Peyer's patch (tissue), 4 donors: ENCODE measurements at regions not wholly inside any gene's neighbourhood (a gene's known extent, or its start where the extent isn't known, plus 50 kb on each side); places are given as distances from the start of the nearest gene placed in this dataset.

ENCODE experiments used
- DNase-seq, 3 donors: peaks; one replicate each; pipeline ENCODE4 v3.0.0-alpha.2; 2017 to 2019
- H3K27ac ChIP-seq, 4 donors: fragments of 200-600 bp; sonication (generic); one replicate each; pipeline ENCODE4 v1.5.1; 2016 to 2019
- H3K27me3 ChIP-seq, 2 donors: fragments of 200-600 bp; sonication (generic); one replicate each; pipeline ENCODE4 v1.5.1; 2019
- H3K36me3 ChIP-seq, 3 donors: fragments of 200-600 bp; sonication (generic); one replicate each; pipeline ENCODE4 v1.5.1; 2016 to 2019
- H3K4me1 ChIP-seq, 4 donors: fragments of 200-600 bp; sonication (generic); one replicate each; pipeline ENCODE4 v1.5.1; 2016 to 2019
- H3K4me3 ChIP-seq, 4 donors: fragments of 200-600 bp; sonication (generic); 1 replicate in 3 of 4; 2 replicates in 1 of 4; pipeline ENCODE4 v1.5.1; 2016 to 2019; ENCODE audit warnings: mild to moderate bottlenecking in 1 of 4
- H3K9me3 ChIP-seq, 4 donors: fragments of 200-600 bp; sonication (generic); one replicate each; pipeline ENCODE4 v1.5.1; 2016 to 2019; ENCODE audit warnings: mild to moderate bottlenecking in 1 of 4
- CTCF ChIP-seq, 6 experiments: fragments of 450-650 bp in 4 of 6; fragments of 200-600 bp in 2 of 6; sonication (generic) in 1 of 6; IDR thresholded peaks; one replicate each; pipeline ENCODE4 v1.5.1; 2017 to 2019; ENCODE audit warnings: antibody characterized with exemption in 6 of 6, mild to moderate bottlenecking in 3 of 6, moderate library complexity in 1 of 6
- POLR2A ChIP-seq, 2 donors: fragments of 450-650 bp; IDR thresholded peaks; one replicate each; pipeline ENCODE4 v1.5.1; 2017; ENCODE audit warnings: antibody characterized with exemption in 2 of 2, mild to moderate bottlenecking in 2 of 2, moderate library complexity in 2 of 2

GRCh38 chr9:93810028-93810971 is 144.9 kb downstream of the BARX1 start:
- no peaks in the 10 kb centered on the region for H3K27me3 ChIP-seq
- peak in 2 of 3 donors; percentile 36 to 37 for DNase-seq
- no peaks in the 10 kb centered on the region for H3K36me3 ChIP-seq
- no peak overlapping the region for H3K4me3 ChIP-seq
- no peak overlapping the region for H3K27ac ChIP-seq
- no peaks in the 10 kb centered on the region for H3K4me1 ChIP-seq
- H3K9me3 ChIP-seq = no peaks in the 10 kb centered on the region
- TF ChIP-seq POLR2A (IDR thresholded peaks at IDR 0.05) (no peak), CTCF (IDR thresholded peaks at IDR 0.05) (no peak)

GRCh38 chr9:93809204-93809940 is 145.8 kb downstream of the BARX1 start:
- Histone ChIP-seq H3K9me3 (no peaks in the 10 kb centered on the region), H3K27ac (no peak overlapping the region), H3K36me3 (no peaks in the 10 kb centered on the region), H3K27me3 (no peaks in the 10 kb centered on the region), H3K4me1 (no peaks in the 10 kb centered on the region), H3K4me3 (no peak overlapping the region)
- no peak for TF ChIP-seq CTCF (IDR thresholded peaks at IDR 0.05)
- no peak for TF ChIP-seq POLR2A (IDR thresholded peaks at IDR 0.05)
- DNase-seq = peak in 2 of 3 donors; percentile 31 to 37

GRCh38 chr9:93808115-93809029 is 146.8 kb downstream of the BARX1 start:
- H3K27ac ChIP-seq = no peak overlapping the region
- H3K4me3 ChIP-seq = no peak overlapping the region
- H3K4me1 ChIP-seq = no peaks in the 10 kb centered on the region
- H3K9me3 ChIP-seq = no peaks in the 10 kb centered on the region
- no peaks in the 10 kb centered on the region for H3K27me3 ChIP-seq
- TF ChIP-seq CTCF (IDR thresholded peaks at IDR 0.05) (no peak), POLR2A (IDR thresholded peaks at IDR 0.05) (no peak)
- H3K36me3 ChIP-seq = no peaks in the 10 kb centered on the region
- peak in 1 of 3 donors; percentile 18 for DNase-seq

- no peak overlapping the region for H3K27ac ChIP-seq
- H3K4me3 ChIP-seq = no peak overlapping the region
- TF ChIP-seq POLR2A (IDR thresholded peaks at IDR 0.05) (no peak), CTCF (IDR thresholded peaks at IDR 0.05) (no peak)
- no peaks in the 10 kb centered on the region for H3K36me3 ChIP-seq
- H3K9me3 ChIP-seq = no peaks in the 10 kb centered on the region
- peak in 2 of 3 donors; percentile 26 to 32 for DNase-seq
- H3K27me3 ChIP-seq = no peaks in the 10 kb centered on the region
- H3K4me1 ChIP-seq = no peaks in the 10 kb centered on the region
These were observed 147.7 kb downstream of the BARX1 start for GRCh38 chr9:93807166-93808074.
